IgD-negative memory B cell (primary cell): ENCODE measurements at regions not wholly inside any gene's neighbourhood (a gene's known extent, or its start where the extent isn't known, plus 50 kb on each side); places are given as distances from the start of the nearest gene placed in this dataset.
"Not testable (repeated sequence)": the region's sequence is repeated elsewhere in the genome, so short reads cannot be mapped to it uniquely, and the experiment has no call there.

Experiments
- H3K27ac Mint-ChIP-seq, 3 donors: one replicate each; pipeline ENCODE4 v1.8.0; 2020 to 2022; ENCODE audit warnings: mild to moderate bottlenecking in 3 of 3, mixed read lengths in 3 of 3, moderate library complexity in 1 of 3
- H3K27me3 Mint-ChIP-seq: one replicate; pipeline ENCODE4 v1.8.0; 2021; ENCODE audit warnings: mixed read lengths
- H3K36me3 Mint-ChIP-seq: one replicate; pipeline ENCODE4 v1.8.0; 2020; ENCODE audit warnings: mild to moderate bottlenecking, mixed read lengths
- H3K4me1 Mint-ChIP-seq, 3 donors: one replicate each; pipeline ENCODE4 v1.8.0; 2020 to 2022; ENCODE audit warnings: mixed read lengths in 3 of 3, mild to moderate bottlenecking in 1 of 3
- H3K4me3 Mint-ChIP-seq, 4 donors: one replicate each; pipeline ENCODE4 v1.8.0; 2020 to 2022; ENCODE audit warnings: mild to moderate bottlenecking in 4 of 4, mixed read lengths in 4 of 4, moderate library complexity in 3 of 4
- H3K9me3 Mint-ChIP-seq, 3 donors: one replicate each; pipeline ENCODE4 v1.8.0; 2020 to 2021; ENCODE audit warnings: mixed read lengths in 3 of 3, mild to moderate bottlenecking in 1 of 3

GRCh38 chr7:73193991-73194390, 108.2 kb upstream of the SPDYE9 start:
- not testable (repeated sequence) for H3K36me3 Mint-ChIP-seq, H3K9me3 Mint-ChIP-seq, H3K4me3 Mint-ChIP-seq, H3K27me3 Mint-ChIP-seq, H3K4me1 Mint-ChIP-seq, H3K27ac Mint-ChIP-seq

GRCh38 chr7:73190483-73191155, 104.8 kb upstream of the SPDYE9 start:
- H3K4me1 Mint-ChIP-seq, H3K27ac Mint-ChIP-seq, H3K27me3 Mint-ChIP-seq, H3K9me3 Mint-ChIP-seq, H3K36me3 Mint-ChIP-seq, H3K4me3 Mint-ChIP-seq: not testable (repeated sequence)

- not testable (repeated sequence) for H3K36me3 Mint-ChIP-seq, H3K4me3 Mint-ChIP-seq, H3K27me3 Mint-ChIP-seq, H3K9me3 Mint-ChIP-seq, H3K4me1 Mint-ChIP-seq, H3K27ac Mint-ChIP-seq
Measured at GRCh38 chr7:73188287-73188686, 102.4 kb upstream of the SPDYE9 start.

GRCh38 chr7:73186589-73187309, 100.9 kb upstream of the SPDYE9 start:
- H3K4me1 Mint-ChIP-seq, H3K36me3 Mint-ChIP-seq, H3K4me3 Mint-ChIP-seq, H3K9me3 Mint-ChIP-seq, H3K27ac Mint-ChIP-seq, H3K27me3 Mint-ChIP-seq: not testable (repeated sequence)

DNA sequence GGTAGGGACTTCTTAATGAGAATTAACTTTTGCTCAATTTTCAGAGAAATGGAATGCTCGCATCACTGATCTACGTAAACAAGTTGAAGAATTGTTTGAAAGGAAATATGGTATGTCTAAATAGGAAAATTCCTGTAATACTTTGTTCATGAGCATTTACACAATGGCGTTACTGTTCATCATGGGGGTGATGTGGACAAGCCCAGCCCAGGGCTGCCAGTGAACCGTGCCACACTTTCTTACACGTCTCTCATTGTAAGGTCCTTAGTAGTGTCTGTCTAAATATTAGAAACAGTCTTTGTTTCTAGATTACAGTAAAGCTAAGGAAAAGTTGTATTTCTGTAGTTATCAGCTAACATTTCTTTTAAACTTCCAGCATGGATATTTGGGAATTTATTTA, 91.0 kb upstream of the SPDYE9 start:
- H3K27ac Mint-ChIP-seq, H3K36me3 Mint-ChIP-seq, H3K4me1 Mint-ChIP-seq, H3K4me3 Mint-ChIP-seq, H3K9me3 Mint-ChIP-seq, H3K27me3 Mint-ChIP-seq: not testable (repeated sequence)

DNA sequence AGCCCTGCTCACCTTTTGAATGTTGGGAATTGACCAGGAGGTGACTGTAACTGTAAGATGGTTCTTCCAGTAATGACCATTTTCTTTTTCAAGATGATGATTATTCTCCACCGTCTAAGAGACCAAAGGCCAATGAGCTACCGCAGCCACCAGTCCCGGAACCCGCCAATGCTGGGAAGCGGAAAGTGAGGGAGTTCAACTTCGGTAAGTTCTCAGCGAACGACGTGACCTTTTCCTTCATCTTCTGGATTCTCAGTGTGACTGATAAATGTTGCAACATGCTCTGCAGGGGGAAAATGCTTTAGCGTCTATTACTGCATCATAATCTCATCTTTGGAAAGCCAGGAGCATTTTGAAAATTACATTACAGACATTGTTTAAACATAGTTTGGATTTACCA, 89.5 kb upstream of the SPDYE9 start:
- H3K27ac Mint-ChIP-seq, H3K4me3 Mint-ChIP-seq, H3K4me1 Mint-ChIP-seq, H3K36me3 Mint-ChIP-seq, H3K27me3 Mint-ChIP-seq, H3K9me3 Mint-ChIP-seq: not testable (repeated sequence)

- H3K9me3 Mint-ChIP-seq, H3K4me1 Mint-ChIP-seq, H3K4me3 Mint-ChIP-seq, H3K27ac Mint-ChIP-seq, H3K36me3 Mint-ChIP-seq, H3K27me3 Mint-ChIP-seq: not testable (repeated sequence)
Measured at GRCh38 chr7:73170902-73171301, 85.1 kb upstream of the SPDYE9 start.

- not testable (repeated sequence) for H3K36me3 Mint-ChIP-seq, H3K27ac Mint-ChIP-seq, H3K9me3 Mint-ChIP-seq, H3K27me3 Mint-ChIP-seq, H3K4me3 Mint-ChIP-seq, H3K4me1 Mint-ChIP-seq
Measured at GRCh38 chr7:73170415-73170814, 84.6 kb upstream of the SPDYE9 start.

DNA sequence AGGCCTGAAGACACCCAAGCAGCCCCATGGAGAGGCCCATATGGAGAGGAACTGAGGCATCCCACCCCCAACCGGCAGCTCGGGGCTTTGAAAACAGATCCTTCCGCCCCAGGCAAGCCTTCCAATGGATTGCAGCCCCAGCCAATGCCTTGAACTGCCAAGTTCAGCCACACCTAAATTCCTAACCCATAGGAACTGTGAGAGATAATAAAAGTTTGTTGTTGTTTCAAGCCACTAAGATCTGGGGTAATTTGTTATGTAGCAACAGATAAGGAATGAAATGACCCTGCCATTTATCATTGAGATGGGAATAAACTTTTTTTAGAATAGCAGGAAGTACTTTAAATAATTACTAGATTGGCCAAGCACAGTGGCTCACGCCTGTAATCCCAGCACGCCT, 80.3 kb upstream of the SPDYE9 start:
- not testable (repeated sequence) for H3K27ac Mint-ChIP-seq, H3K4me1 Mint-ChIP-seq, H3K27me3 Mint-ChIP-seq, H3K4me3 Mint-ChIP-seq, H3K9me3 Mint-ChIP-seq, H3K36me3 Mint-ChIP-seq

- not testable (repeated sequence) for H3K27me3 Mint-ChIP-seq, H3K4me1 Mint-ChIP-seq, H3K27ac Mint-ChIP-seq, H3K9me3 Mint-ChIP-seq, H3K36me3 Mint-ChIP-seq, H3K4me3 Mint-ChIP-seq
Measured at GRCh38 chr7:73162680-73163079, 76.8 kb upstream of the SPDYE9 start.

- not testable (repeated sequence) for H3K27me3 Mint-ChIP-seq, H3K9me3 Mint-ChIP-seq, H3K4me3 Mint-ChIP-seq, H3K4me1 Mint-ChIP-seq, H3K27ac Mint-ChIP-seq, H3K36me3 Mint-ChIP-seq
Measured at GRCh38 chr7:73161727-73162126, 75.9 kb upstream of the SPDYE9 start.

GRCh38 chr7:73157169-73157661, 71.4 kb upstream of the SPDYE9 start:
- not testable (repeated sequence) for H3K9me3 Mint-ChIP-seq, H3K27ac Mint-ChIP-seq, H3K36me3 Mint-ChIP-seq, H3K4me1 Mint-ChIP-seq, H3K27me3 Mint-ChIP-seq, H3K4me3 Mint-ChIP-seq

- not testable (repeated sequence) for H3K9me3 Mint-ChIP-seq, H3K36me3 Mint-ChIP-seq, H3K4me1 Mint-ChIP-seq, H3K4me3 Mint-ChIP-seq, H3K27me3 Mint-ChIP-seq, H3K27ac Mint-ChIP-seq
Measured at GRCh38 chr7:73156510-73157168, 70.8 kb upstream of the SPDYE9 start.

GRCh38 chr7:73154586-73155038, 68.8 kb upstream of the SPDYE9 start:
- not testable (repeated sequence) for H3K9me3 Mint-ChIP-seq, H3K4me1 Mint-ChIP-seq, H3K27ac Mint-ChIP-seq, H3K27me3 Mint-ChIP-seq, H3K36me3 Mint-ChIP-seq
- peak overlapping the region; percentile 63 to 86 (median 66) for H3K4me3 Mint-ChIP-seq

DNA sequence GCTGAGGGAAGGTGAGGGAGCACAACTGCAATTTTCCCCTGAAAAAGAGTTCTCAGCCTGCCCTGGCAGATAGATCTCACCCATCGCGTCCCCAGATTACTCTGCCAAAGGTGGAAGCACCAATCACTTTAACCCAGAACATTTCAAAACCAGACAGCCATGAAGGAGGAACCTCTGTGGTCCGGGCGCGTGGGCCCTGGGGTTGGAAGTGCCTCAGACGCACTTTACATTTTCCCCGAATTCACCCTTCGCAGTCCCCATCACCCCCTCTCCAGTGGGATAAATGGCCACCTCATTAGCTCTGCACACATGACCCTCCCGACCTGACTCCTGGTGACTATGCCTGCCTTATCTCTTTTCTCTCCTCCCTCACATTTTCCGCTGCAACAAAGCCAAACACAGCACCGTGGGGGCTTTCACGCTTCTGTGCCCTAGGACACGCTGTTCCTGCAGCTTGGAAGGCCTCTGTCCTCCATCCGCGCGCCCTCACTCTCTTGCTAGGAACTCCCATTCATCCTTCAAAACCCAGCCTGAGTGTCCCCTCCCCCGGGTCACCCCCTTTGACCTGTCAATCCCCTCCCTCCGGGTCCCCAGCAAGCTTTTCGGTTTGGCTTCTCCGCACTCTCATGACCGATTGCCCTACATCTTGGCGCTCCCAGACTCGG, 68.2 kb upstream of the SPDYE9 start:
- H3K4me1 Mint-ChIP-seq, H3K27ac Mint-ChIP-seq, H3K9me3 Mint-ChIP-seq, H3K27me3 Mint-ChIP-seq, H3K36me3 Mint-ChIP-seq: not testable (repeated sequence)
- H3K4me3 Mint-ChIP-seq, result peak overlapping the region in 1 of 4 donors; percentile 63

DNA sequence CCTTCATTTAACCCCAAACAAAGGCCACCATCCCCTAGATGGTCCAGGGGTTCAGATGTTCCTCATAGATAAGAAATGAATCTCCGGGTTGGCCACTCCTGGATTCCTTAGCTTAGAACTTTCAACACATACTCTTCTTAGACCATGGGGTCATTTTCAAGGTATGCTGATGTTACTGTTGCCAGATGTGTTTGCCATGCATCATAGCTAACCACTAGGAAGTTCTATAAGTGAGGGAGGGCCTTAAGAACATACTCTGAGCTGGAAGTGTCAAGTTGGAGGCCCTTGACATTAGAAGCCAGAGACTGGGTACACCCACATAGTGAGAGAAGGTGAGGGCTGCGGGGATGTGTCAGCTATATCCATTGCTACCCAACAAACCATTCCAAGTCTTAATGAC, 62.7 kb upstream of the SPDYE9 start:
- not testable (repeated sequence) for H3K4me1 Mint-ChIP-seq, H3K4me3 Mint-ChIP-seq, H3K36me3 Mint-ChIP-seq, H3K9me3 Mint-ChIP-seq, H3K27me3 Mint-ChIP-seq, H3K27ac Mint-ChIP-seq
